Endothelial cell of umbilical vein (primary cell): ENCODE measurements at regions not wholly inside any gene's neighbourhood (a gene's known extent, or its start where the extent isn't known, plus 50 kb on each side); places are given as distances from the start of the nearest gene placed in this dataset.

ENCODE experiments used
- BruUV-seq: library from RNA; stranded (reverse); fragments of 400-500 nt; replicated peaks from 2 replicates; lab custom pipeline; 2021; lab: Mats Ljungman, UMichigan
- CTCF ChIA-PET: fragments of 300-600, 350-600 bp; sonication (Branson Sonifier 250); formaldehyde crosslinking; loops from one replicate; lab custom pipeline; 2021; ENCODE audit warnings: antibody characterized with exemption, inconsistent platforms; lab: Charles Lee
- POLR2A ChIA-PET: fragments of 300-600, 350-600 bp; sonication (Branson Sonifier 250); formaldehyde crosslinking; loops from one replicate; lab custom pipeline; 2021; ENCODE audit warnings: antibody characterized with exemption, inconsistent platforms; lab: Charles Lee
- DNase-seq: peaks from one replicate; pipeline ENCODE4 v3.0.0-alpha.2; 2011; ENCODE audit warnings: low read depth, low spot score
- FAIRE-seq: peaks from 2 replicates; lab custom pipeline; 2011; peaks lifted over from hg19 to GRCh38; lab: Jason Lieb, UNC
- H2AFZ ChIP-seq: 2 replicates; pipeline ENCODE4 v1.6.0; 2012; ENCODE audit warnings: low read depth, low read length, control low read depth, inconsistent platforms
- H3K27ac ChIP-seq: 2 replicates; pipeline ENCODE4 v1.5.1; 2011; ENCODE audit warnings: low read depth, mild to moderate bottlenecking, control low read depth, low read length, moderate library complexity; ENCODE audit not compliant: insufficient read depth
- H3K27me3 ChIP-seq, 2 experiments: 2 replicates each; pipeline versions ENCODE4 v1.6.0 to v1.6.1; 2011; ENCODE audit warnings: low read length in 2 of 2, mixed read lengths in 1 of 2; ENCODE audit not compliant: control insufficient read depth in 2 of 2, insufficient read depth in 2 of 2
- H3K36me3 ChIP-seq, 2 experiments: 2 replicates in 1 of 2; 3 replicates in 1 of 2; pipeline ENCODE4 v1.5.1; 2011; ENCODE audit warnings: low read length in 2 of 2, mild to moderate bottlenecking in 1 of 2, moderate library complexity in 1 of 2; ENCODE audit not compliant: control insufficient read depth in 2 of 2, insufficient read depth in 2 of 2; ENCODE audit errors: extremely low read depth in 1 of 2
- H3K4me1 ChIP-seq: 3 replicates; pipeline ENCODE4 v1.5.1; 2011; ENCODE audit warnings: mild to moderate bottlenecking, low read length; ENCODE audit not compliant: control insufficient read depth, insufficient read depth; ENCODE audit errors: extremely low read depth
- H3K4me2 ChIP-seq: 2 replicates; pipeline ENCODE4 v1.6.1; 2011; ENCODE audit warnings: low read length, control low read depth, mixed read lengths; ENCODE audit not compliant: insufficient read depth
- H3K4me3 ChIP-seq, 3 experiments: fragments of 200-600 bp in 1 of 3; sonication (generic), shearing (Covaris generic) in 1 of 3; replicated peaks in 1 of 3; 2 replicates each; pipeline ENCODE4 v1.5.1; 2011 to 2016; ENCODE audit warnings: control low read depth in 3 of 3, low read length in 3 of 3, mild to moderate bottlenecking in 2 of 3, inconsistent platforms in 1 of 3, low read depth in 1 of 3, moderate library complexity in 1 of 3; ENCODE audit not compliant: insufficient read depth in 1 of 3
- H3K79me2 ChIP-seq: 2 replicates; pipeline ENCODE4 v1.6.0; 2012; ENCODE audit warnings: low read length, inconsistent platforms; ENCODE audit not compliant: control insufficient read depth, insufficient read depth
- H3K9ac ChIP-seq: replicated peaks from 2 replicates; pipeline ENCODE3; 2011; ENCODE audit warnings: low read length, control low read depth; ENCODE audit not compliant: insufficient read depth; ENCODE audit errors: extremely low read depth
- H3K9me1 ChIP-seq: replicated peaks from 3 replicates; pipeline ENCODE4 v1.6.0; 2011; ENCODE audit warnings: mild to moderate bottlenecking, low read length; ENCODE audit not compliant: control insufficient read depth, insufficient read depth; ENCODE audit errors: extremely low read depth
- H3K9me3 ChIP-seq: replicated peaks from 2 replicates; pipeline ENCODE4 v1.5.1; 2012; ENCODE audit warnings: low read length, inconsistent platforms; ENCODE audit not compliant: control insufficient read depth, insufficient read depth
- H4K20me1 ChIP-seq: replicated peaks from 2 replicates; pipeline ENCODE3; 2011; ENCODE audit warnings: mild to moderate bottlenecking, low read length; ENCODE audit not compliant: control insufficient read depth, insufficient read depth; ENCODE audit errors: extremely low read depth
- CTCF ChIP-seq, 2 donors: IDR thresholded peaks; 1 replicate in 1 of 2; 2 replicates in 1 of 2; pipeline ENCODE4 v1.5.1; 2011; ENCODE audit warnings: low read length in 2 of 2, mild to moderate bottlenecking in 2 of 2, moderate library complexity in 2 of 2, control low read depth in 1 of 2, inconsistent platforms in 1 of 2, low read depth in 1 of 2; ENCODE audit not compliant: insufficient read depth in 1 of 2; ENCODE audit errors: extremely low read depth in 1 of 2
- EZH2 ChIP-seq: IDR thresholded peaks from 2 replicates; pipeline ENCODE4 v1.6.1; 2012; ENCODE audit warnings: borderline replicate concordance, low read depth, mild to moderate bottlenecking, moderate library complexity, low read length, inconsistent platforms; ENCODE audit not compliant: severe bottlenecking
- FOS ChIP-seq: IDR thresholded peaks from 2 replicates; pipeline ENCODE4 v1.6.1; 2011; ENCODE audit warnings: mild to moderate bottlenecking, low read length, moderate library complexity, borderline replicate concordance; ENCODE audit not compliant: insufficient read depth
- GATA2 ChIP-seq: IDR thresholded peaks from 2 replicates; pipeline ENCODE4 v1.7.0; 2011; ENCODE audit warnings: low read depth, mild to moderate bottlenecking, moderate library complexity, mixed read lengths, low read length; ENCODE audit not compliant: insufficient read length, insufficient read depth
- JUN ChIP-seq: IDR thresholded peaks from 2 replicates; pipeline ENCODE4 v1.6.1; 2011; ENCODE audit warnings: borderline replicate concordance, low read depth; ENCODE audit not compliant: insufficient read length, insufficient read depth
- MYC ChIP-seq: IDR thresholded peaks from one replicate; pipeline ENCODE4 v1.6.1; 2011; ENCODE audit warnings: mild to moderate bottlenecking, low read depth, low read length
- POLR2A ChIP-seq: IDR thresholded peaks from 2 replicates; pipeline ENCODE4 v1.6.1; 2012; ENCODE audit warnings: low read depth, mild to moderate bottlenecking, control low read depth, low read length
- POLR2AphosphoS5 ChIP-seq: IDR thresholded peaks from 2 replicates; pipeline ENCODE4 v1.6.1; 2012; ENCODE audit warnings: low read depth, mild to moderate bottlenecking, control low read depth, low read length, moderate library complexity; ENCODE audit not compliant: insufficient read depth
- dilution Hi-C: fragments of 300-500 bp; cut with MboI; formaldehyde crosslinking; loops from one replicate; pipeline ENCODE4 v1.15.0; 2019; ENCODE audit warnings: low sequenced_read_pairs; ENCODE audit not compliant: extremely low pct_ligation_motif_present
- intact Hi-C: fragments of 100-400 bp; cut with micrococcal nuclease; formaldehyde crosslinking; loops from one replicate; pipeline ENCODE4 v1.10.0; 2022

- Histone ChIP-seq H3K36me3 (no peaks in the 10 kb centered on the region), H4K20me1 (no peaks in the 10 kb centered on the region), H3K9me3 (no peaks in the 10 kb centered on the region), H3K4me1 (no peaks in the 10 kb centered on the region), H3K27ac (no peak overlapping the region), H3K9me1 (no peaks in the 10 kb centered on the region), H3K79me2 (no peaks in the 10 kb centered on the region), H3K4me3 (no peak overlapping the region), H2AFZ (no peak overlapping the region), H3K4me2 (no peak overlapping the region), H3K9ac (no peak overlapping the region), H3K27me3 (no peaks in the 10 kb centered on the region)
- dilution Hi-C loops (no loop called here), intact Hi-C loops (no loop called here)
- FAIRE-seq (no peak), DNase-seq (no peak)
- POLR2A ChIA-PET: no interaction called here
- CTCF ChIA-PET: interaction anchor here (0.9 kb wide), 1 partner anchor 14 kb away, joined by 3 read pairs; no protein-coding TSS in a partner anchor
- no TSS peak for BruUV-seq
- TF ChIP-seq POLR2AphosphoS5 (no peak), GATA2 (no peak), MYC (no peak), JUN (no peak), POLR2A (no peak), FOS (no peak), EZH2 (no peak), CTCF (IDR thresholded peaks at IDR 0.05; ENCODE audit: extremely low read depth in 1 of 2, insufficient read depth in 1 of 2, low read depth in 1 of 2, low read length in 2 of 2) (no peak)
These were observed 165.8 kb upstream of the NR3C1 start for GRCh38 chr5:143569213-143569701.
